ENCODE measurements at regions not wholly inside any gene's neighbourhood (a gene's known extent, or its start where the extent isn't known, plus 50 kb on each side); places are given as distances from the start of the nearest gene placed in this dataset.
A peak's percentile ranks its signal among the peaks of the same experiment; 100 is the strongest.
"Not testable (repeated sequence)": the region's sequence is repeated elsewhere in the genome, so short reads cannot be mapped to it uniquely, and the experiment has no call there.

GRCh38 chrX:92430574-92430973 is 651.4 kb downstream of the PCDH11X start:
- FAIRE-seq; DNase-seq (ENCODE audit: insufficient read length, low spot score): not testable (repeated sequence)

- not testable (repeated sequence) for DNase-seq (ENCODE audit: insufficient read length, low spot score); FAIRE-seq
Measured at GRCh38 chrX:92460539-92460938, 681.4 kb downstream of the PCDH11X start.

GRCh38 chrX:92480165-92480564 is 701.0 kb downstream of the PCDH11X start:
- not testable (repeated sequence) for FAIRE-seq; DNase-seq (ENCODE audit: insufficient read length, low spot score)

GRCh38 chrX:92485487-92485886 is 706.3 kb downstream of the PCDH11X start:
- DNase-seq (ENCODE audit: insufficient read length, low spot score) = not testable (repeated sequence)
- peak; percentile 68 for FAIRE-seq

GRCh38 chrX:92515270-92515669 is 736.1 kb downstream of the PCDH11X start:
- FAIRE-seq; DNase-seq (ENCODE audit: insufficient read length, low spot score): not testable (repeated sequence)

GRCh38 chrX:92528995-92529394 is 749.8 kb downstream of the PCDH11X start:
- FAIRE-seq = peak; percentile 75
- DNase-seq (ENCODE audit: insufficient read length, low spot score) = not testable (repeated sequence)

GRCh38 chrX:92540461-92540860 is 761.3 kb downstream of the PCDH11X start:
- not testable (repeated sequence) for FAIRE-seq

GRCh38 chrX:92558323-92558722 is 779.1 kb downstream of the PCDH11X start:
- DNase-seq (ENCODE audit: insufficient read length, low spot score); FAIRE-seq: not testable (repeated sequence)

More at GRCh38 chrX:92540461-92540860, 761.3 kb downstream of the PCDH11X start:
- not testable (repeated sequence) for DNase-seq (ENCODE audit: insufficient read length, low spot score)

GRCh38 chrX:92558796-92559195 is 779.6 kb downstream of the PCDH11X start:
- DNase-seq (ENCODE audit: insufficient read length, low spot score); FAIRE-seq: not testable (repeated sequence)

- FAIRE-seq = peak; percentile 93
- DNase-seq (ENCODE audit: insufficient read length, low spot score) = peak; percentile 0
Measured at GRCh38 chrX:92560083-92560482, 780.9 kb downstream of the PCDH11X start.

GRCh38 chrX:92570217-92570616 is 791.0 kb downstream of the PCDH11X start:
- not testable (repeated sequence) for DNase-seq (ENCODE audit: insufficient read length, low spot score)
- peak; percentile 87 for FAIRE-seq

GRCh38 chrX:92586643-92587042 is 807.5 kb downstream of the PCDH11X start:
- DNase-seq (ENCODE audit: insufficient read length, low spot score) = not testable (repeated sequence)
- peak; percentile 6 for FAIRE-seq

- FAIRE-seq = not testable (repeated sequence)
Measured at GRCh38 chrX:92589676-92590075, 810.5 kb downstream of the PCDH11X start.

GRCh38 chrX:92590726-92591298 is 811.6 kb downstream of the PCDH11X start:
- FAIRE-seq = not testable (repeated sequence)

More at GRCh38 chrX:92589676-92590075, 810.5 kb downstream of the PCDH11X start:
- not testable (repeated sequence) for DNase-seq (ENCODE audit: insufficient read length, low spot score)

GRCh38 chrX:92611517-92611916 is 832.3 kb downstream of the PCDH11X start:
- peak; percentile 58 for FAIRE-seq
- DNase-seq (ENCODE audit: insufficient read length, low spot score) = not testable (repeated sequence)

More at GRCh38 chrX:92590726-92591298, 811.6 kb downstream of the PCDH11X start:
- DNase-seq (ENCODE audit: insufficient read length, low spot score) = not testable (repeated sequence)

GRCh38 chrX:92626699-92627098 is 847.5 kb downstream of the PCDH11X start:
- FAIRE-seq; DNase-seq (ENCODE audit: insufficient read length, low spot score): not testable (repeated sequence)

GRCh38 chrX:92657593-92657992 is 878.4 kb downstream of the PCDH11X start:
- DNase-seq (ENCODE audit: insufficient read length, low spot score); FAIRE-seq: not testable (repeated sequence)

GRCh38 chrX:92659743-92660142 is 880.6 kb downstream of the PCDH11X start:
- not testable (repeated sequence) for FAIRE-seq; DNase-seq (ENCODE audit: insufficient read length, low spot score)

GRCh38 chrX:92692796-92693195 is 913.6 kb downstream of the PCDH11X start:
- not testable (repeated sequence) for FAIRE-seq; DNase-seq (ENCODE audit: insufficient read length, low spot score)

- not testable (repeated sequence) for FAIRE-seq; DNase-seq (ENCODE audit: insufficient read length, low spot score)
Measured at GRCh38 chrX:92699388-92700092, 920.4 kb downstream of the PCDH11X start.

- FAIRE-seq; DNase-seq (ENCODE audit: insufficient read length, low spot score): not testable (repeated sequence)
Measured at GRCh38 chrX:92709784-92710183, 930.6 kb downstream of the PCDH11X start.
